IMR-90 (cell line): ENCODE measurements at regions not wholly inside any gene's neighbourhood (a gene's known extent, or its start where the extent isn't known, plus 50 kb on each side); places are given as distances from the start of the nearest gene placed in this dataset.

ENCODE experiments used
- ATAC-seq: fragments of 200-7000 bp; cut with Tn5 transposase; 2 replicates; pipeline ENCODE4 v1.9.1; 2020; ENCODE audit warnings: low read depth, mild to moderate bottlenecking, moderate library complexity
- BruUV-seq: library from RNA; stranded (reverse); fragments of 400-500 nt; replicated peaks from 2 replicates; lab custom pipeline; 2021; lab: Mats Ljungman, UMichigan
- CTCF ChIA-PET: fragments of 300-600 bp; formaldehyde crosslinking; extraction: SDS; loops from one replicate; lab custom pipeline; 2021; ENCODE audit warnings: antibody characterized with exemption; lab: Yijun Ruan, JAX
- POLR2A ChIA-PET: fragments of 300-600 bp; sonication (Branson Sonifier 250); formaldehyde crosslinking; loops from one replicate; lab custom pipeline; 2022; ENCODE audit warnings: antibody characterized with exemption; ENCODE audit not compliant: unreplicated experiment; lab: Charles Lee
- DNase-seq: peaks from one replicate; pipeline ENCODE4 v3.0.0; 2013
- H2AFZ ChIP-seq: replicated peaks from 2 replicates; pipeline ENCODE3; 2013; ENCODE audit warnings: low read length, mild to moderate bottlenecking; ENCODE audit not compliant: poor library complexity
- H2AK5ac ChIP-seq: 2 replicates; pipeline ENCODE4 v1.6.1; 2013; ENCODE audit warnings: low read depth, low read length, inconsistent platforms
- H2AK9ac ChIP-seq: replicated peaks from 2 replicates; pipeline ENCODE3; 2013; ENCODE audit warnings: mild to moderate bottlenecking, low read depth, low read length, moderate library complexity; ENCODE audit not compliant: poor library complexity
- H2BK120ac ChIP-seq: 2 replicates; pipeline ENCODE4 v1.6.1; 2013; ENCODE audit warnings: low read depth, low read length, inconsistent platforms
- H2BK15ac ChIP-seq: 3 replicates; pipeline ENCODE4 v1.6.1; 2013; ENCODE audit warnings: low read depth, low read length, inconsistent platforms
- H2BK20ac ChIP-seq: 2 replicates; pipeline ENCODE4 v1.6.1; 2013; ENCODE audit warnings: low read depth, mild to moderate bottlenecking, inconsistent platforms, low read length, moderate library complexity
- H2BK5ac ChIP-seq: 2 replicates; pipeline ENCODE4 v1.6.1; 2013; ENCODE audit warnings: mild to moderate bottlenecking, low read depth, low read length, inconsistent platforms; ENCODE audit not compliant: poor library complexity, severe bottlenecking
- H3K14ac ChIP-seq: replicated peaks from 2 replicates; pipeline ENCODE4 v1.6.1; 2013; ENCODE audit warnings: low read depth, low read length, inconsistent platforms
- H3K18ac ChIP-seq: 2 replicates; pipeline ENCODE4 v1.6.1; 2013; ENCODE audit warnings: low read depth, low read length, control low read depth
- H3K23ac ChIP-seq: 2 replicates; pipeline ENCODE4 v1.6.1; 2013; ENCODE audit warnings: low read depth, low read length, inconsistent platforms
- H3K27ac ChIP-seq: 2 replicates; pipeline ENCODE4 v1.5.1; 2013; ENCODE audit warnings: mild to moderate bottlenecking, control low read depth, low read length; ENCODE audit not compliant: insufficient read depth
- H3K27me3 ChIP-seq: 2 replicates; pipeline ENCODE4 v1.6.1; 2013; ENCODE audit warnings: low read length; ENCODE audit not compliant: control insufficient read depth, insufficient read depth
- H3K36me3 ChIP-seq: 2 replicates; pipeline ENCODE4 v1.6.1; 2013; ENCODE audit warnings: low read length, mixed read lengths; ENCODE audit not compliant: control insufficient read depth, insufficient read depth
- H3K4ac ChIP-seq: 2 replicates; pipeline ENCODE4 v1.6.1; 2013; ENCODE audit warnings: low read depth, low read length, inconsistent platforms
- H3K4me1 ChIP-seq: 2 replicates; pipeline ENCODE4 v1.6.1; 2013; ENCODE audit warnings: low read length, mixed read lengths; ENCODE audit not compliant: control insufficient read depth, insufficient read depth
- H3K4me2 ChIP-seq: 2 replicates; pipeline ENCODE4 v1.6.1; 2013; ENCODE audit warnings: low read depth, mild to moderate bottlenecking, control low read depth, low read length, moderate library complexity
- H3K4me3 ChIP-seq: 2 replicates; pipeline ENCODE4 v1.5.1; 2013; ENCODE audit warnings: low read depth, mild to moderate bottlenecking, control low read depth, low read length, moderate library complexity; ENCODE audit not compliant: insufficient read depth
- H3K56ac ChIP-seq: 2 replicates; pipeline ENCODE4 v1.6.1; 2013; ENCODE audit warnings: low read length, inconsistent platforms; ENCODE audit not compliant: insufficient read depth; ENCODE audit errors: extremely low read depth
- H3K79me1 ChIP-seq, 2 experiments: 2 replicates each; pipeline ENCODE4 v1.6.1; 2013; ENCODE audit warnings: low read length in 2 of 2, inconsistent platforms in 1 of 2, low read depth in 1 of 2
- H3K9ac ChIP-seq: 2 replicates; pipeline ENCODE4 v1.6.1; 2013; ENCODE audit warnings: low read depth, low read length, control low read depth
- H3K9me1 ChIP-seq: 2 replicates; pipeline ENCODE4 v1.6.1; 2013; ENCODE audit warnings: low read length, inconsistent platforms; ENCODE audit not compliant: insufficient read depth
- H3K9me3 ChIP-seq: 2 replicates; pipeline ENCODE4 v1.6.1; 2013; ENCODE audit warnings: low read length; ENCODE audit not compliant: control insufficient read depth, insufficient read depth
- H4K20me1 ChIP-seq: 2 replicates; pipeline ENCODE4 v1.6.1; 2013; ENCODE audit warnings: low read length, inconsistent platforms; ENCODE audit not compliant: insufficient read depth
- H4K5ac ChIP-seq: 2 replicates; pipeline ENCODE4 v1.6.1; 2013; ENCODE audit warnings: mild to moderate bottlenecking, low read depth, low read length, control low read depth
- H4K8ac ChIP-seq, 2 experiments: 2 replicates each; pipeline ENCODE4 v1.6.1; 2013; ENCODE audit warnings: low read depth in 2 of 2, low read length in 2 of 2, control low read depth in 1 of 2, inconsistent platforms in 1 of 2
- H4K91ac ChIP-seq: 2 replicates; pipeline ENCODE4 v1.6.1; 2013; ENCODE audit warnings: low read depth, low read length, inconsistent platforms; ENCODE audit not compliant: insufficient read depth
- BHLHE40 ChIP-seq: fragments of 150-350 bp; IDR thresholded peaks from 2 replicates; pipeline ENCODE4 v1.6.1; 2016; ENCODE audit warnings: mild to moderate bottlenecking, low read depth, low read length
- MXI1 ChIP-seq: IDR thresholded peaks from 2 replicates; pipeline ENCODE4 v1.6.1; 2012; ENCODE audit warnings: low read depth, mild to moderate bottlenecking, low read length, moderate library complexity, borderline replicate concordance
- NFE2L2 ChIP-seq: fragments of 150-350 bp; IDR thresholded peaks from 2 replicates; pipeline ENCODE4 v1.6.1; 2016; ENCODE audit warnings: low read depth, mild to moderate bottlenecking, low read length
- SMC3 ChIP-seq: fragments of 150-350 bp; IDR thresholded peaks from 2 replicates; pipeline ENCODE4 v1.6.1; 2016; ENCODE audit warnings: low read depth, mild to moderate bottlenecking, antibody characterized with exemption, low read length, moderate library complexity
- WGBS, 2 experiments: methylation state at CpG; one replicate each; pipeline versions ENCODE4 v1.1.5 to v1.1.7; 2013; ENCODE audit warnings: missing lambda C conversion rate in 2 of 2; ENCODE audit not compliant: insufficient read length in 1 of 2; ENCODE audit errors: extremely low coverage in 2 of 2; 5-methylcytosine and 5-hydroxymethylcytosine counted together
- dilution Hi-C: fragments of 300-500 bp; cut with HindIII; formaldehyde crosslinking; loops from one replicate; pipeline ENCODE4 v1.14.3; 2018; ENCODE audit warnings: low sequenced_read_pairs; ENCODE audit not compliant: unreplicated experiment
- in situ Hi-C: fragments of 300-500 bp; cut with MboI; formaldehyde crosslinking; loops from 3 replicates; pipeline ENCODE4 v1.14.3; 2019; ENCODE audit warnings: low sequenced_read_pairs, inconsistent platforms, mixed read lengths
- intact Hi-C: fragments of 100-400 bp; cut with micrococcal nuclease; formaldehyde crosslinking; loops from 2 replicates; pipeline ENCODE4 v1.10.0; 2022

DNA sequence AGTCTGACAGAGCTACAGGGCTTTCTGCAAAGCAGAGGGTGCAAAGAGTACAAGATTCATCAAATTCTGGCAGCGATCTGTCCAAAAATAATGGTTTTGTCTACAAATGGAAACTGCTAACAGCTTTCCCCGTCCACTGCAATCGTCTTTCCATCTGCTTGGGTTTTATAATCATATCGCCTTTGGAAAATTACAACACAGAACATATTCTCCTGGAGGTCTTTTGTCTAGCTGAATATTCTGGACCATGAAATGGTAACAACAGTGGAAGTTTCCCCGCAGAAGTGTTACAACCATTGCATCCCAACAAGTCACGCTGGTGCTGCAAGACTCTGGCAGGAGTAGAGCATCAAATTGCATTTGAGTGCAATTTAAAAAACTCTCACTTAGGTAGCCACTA, 101.2 kb upstream of the BOD1L1 start:
- no peak overlapping the region for H3K27ac ChIP-seq
- H3K27me3 ChIP-seq = peaks cover 3% of the 10 kb centered on the region; the same call in 1 of the 2 replicates
- no peak for ATAC-seq
- POLR2A ChIA-PET = no interaction called here
- no peak overlapping the region for H4K5ac ChIP-seq
- no peak overlapping the region for H2BK120ac ChIP-seq
- H3K18ac ChIP-seq = no peak overlapping the region
- H3K9ac ChIP-seq = no peak overlapping the region
- H3K14ac ChIP-seq = no peak overlapping the region
- no TSS peak for BruUV-seq
- DNase-seq = no peak
- H3K79me1 ChIP-seq = no peaks in the 10 kb centered on the region
- TF ChIP-seq MXI1 (no peak), BHLHE40 (no peak), SMC3 (no peak), NFE2L2 (no peak)
- intact Hi-C loops (no loop called here), dilution Hi-C loops (no loop called here), in situ Hi-C loops (no loop called here)
- no peak overlapping the region for H3K4ac ChIP-seq
- no peak overlapping the region for H3K4me3 ChIP-seq
- no peak overlapping the region for H2AFZ ChIP-seq
- no peaks in the 10 kb centered on the region for H3K9me3 ChIP-seq
- no peak overlapping the region for H2BK15ac ChIP-seq
- H2AK5ac ChIP-seq = no peak overlapping the region
- no peak overlapping the region for H3K23ac ChIP-seq
- no peak overlapping the region for H3K4me2 ChIP-seq
- no peak overlapping the region for H4K91ac ChIP-seq
- no CpG with 5 or more reads among the region's 6 CpGs for WGBS, 2 experiments
- no peaks in the 10 kb centered on the region for H3K4me1 ChIP-seq
- H2BK5ac ChIP-seq = no peak overlapping the region
- H3K9me1 ChIP-seq = no peaks in the 10 kb centered on the region
- H4K20me1 ChIP-seq = no peaks in the 10 kb centered on the region
- no peak overlapping the region for H2AK9ac ChIP-seq
- H3K56ac ChIP-seq = no peak overlapping the region
- H3K36me3 ChIP-seq = no peaks in the 10 kb centered on the region
- CTCF ChIA-PET = interaction anchor here (0.6 kb wide), 1 partner anchor 1004 kb away, joined by 3 read pairs; no protein-coding TSS in a partner anchor
- no peak overlapping the region for H4K8ac ChIP-seq
- H2BK20ac ChIP-seq = no peak overlapping the region
